ENCODE measurements at regions not wholly inside any gene's neighbourhood (a gene's known extent, or its start where the extent isn't known, plus 50 kb on each side); places are given as distances from the start of the nearest gene placed in this dataset.

- DNase-seq (ENCODE audit: low read depth) = no peak
- no peak overlapping the region for H3K4me3 ChIP-seq (ENCODE audit: low read depth, low read length)
Measured at GRCh38 chr3:176954517-176954916, 242.8 kb downstream of the TBL1XR1 start.

GRCh38 chr3:176953106-176954060 is 243.9 kb downstream of the TBL1XR1 start:
- no peak for DNase-seq (ENCODE audit: low read depth)
- no peak overlapping the region for H3K4me3 ChIP-seq (ENCODE audit: low read depth, low read length)
- no peak for TF ChIP-seq CTCF (IDR thresholded peaks at IDR 0.05; ENCODE audit: low read depth, low read length, missing control alignments)

More at GRCh38 chr3:176954517-176954916, 242.8 kb downstream of the TBL1XR1 start:
- no peak for TF ChIP-seq CTCF (IDR thresholded peaks at IDR 0.05; ENCODE audit: low read depth, low read length, missing control alignments)

GRCh38 chr3:176951586-176952292 is 245.5 kb downstream of the TBL1XR1 start:
- DNase-seq (ENCODE audit: low read depth) = no peak

GRCh38 chr3:176951144-176951543 is 246.1 kb downstream of the TBL1XR1 start:
- no peak for DNase-seq (ENCODE audit: low read depth)
- no peak overlapping the region for H3K4me3 ChIP-seq (ENCODE audit: low read depth, low read length)
- TF ChIP-seq CTCF (IDR thresholded peaks at IDR 0.05; ENCODE audit: low read depth, low read length, missing control alignments) = no peak

More at GRCh38 chr3:176951586-176952292, 245.5 kb downstream of the TBL1XR1 start:
- H3K4me3 ChIP-seq (ENCODE audit: low read depth, low read length) = no peak overlapping the region
- TF ChIP-seq CTCF (IDR thresholded peaks at IDR 0.05; ENCODE audit: low read depth, low read length, missing control alignments) = no peak

- no peak for DNase-seq (ENCODE audit: low read depth)
- no peak for TF ChIP-seq CTCF (IDR thresholded peaks at IDR 0.05; ENCODE audit: low read depth, low read length, missing control alignments)
- H3K4me3 ChIP-seq (ENCODE audit: low read depth, low read length) = no peak overlapping the region
Measured at GRCh38 chr3:176950743-176951142, 246.5 kb downstream of the TBL1XR1 start.

GRCh38 chr3:176948151-176948550 is 249.1 kb downstream of the TBL1XR1 start:
- no peak for DNase-seq (ENCODE audit: low read depth)
- TF ChIP-seq CTCF (IDR thresholded peaks at IDR 0.05; ENCODE audit: low read depth, low read length, missing control alignments) = no peak
- no peak overlapping the region for H3K4me3 ChIP-seq (ENCODE audit: low read depth, low read length)

Measured in GM12864 (cell line).